DOHH2 (cell line): ENCODE measurements at regions not wholly inside any gene's neighbourhood (a gene's known extent, or its start where the extent isn't known, plus 50 kb on each side); places are given as distances from the start of the nearest gene placed in this dataset.

ENCODE experiments used
- H3F3A ChIP-seq: fragments of 200-600 bp; sonication (generic), shearing (Covaris generic); 2 replicates; pipeline ENCODE4 v1.6.0; 2016; ENCODE audit warnings: antibody characterized with exemption, mild to moderate bottlenecking; ENCODE audit not compliant: control insufficient read depth, insufficient read depth
- H3K27ac ChIP-seq: fragments of 200-600 bp; sonication (generic); 2 replicates; pipeline ENCODE4 v1.5.1; 2014; ENCODE audit warnings: low read depth, mild to moderate bottlenecking, low read length, moderate library complexity
- H3K27me3 ChIP-seq: fragments of 200-600 bp; sonication (generic); 2 replicates; pipeline ENCODE4 v1.6.1; 2014; ENCODE audit warnings: mild to moderate bottlenecking, low read length, mixed read lengths; ENCODE audit not compliant: control insufficient read depth
- H3K36me3 ChIP-seq: fragments of 200-600 bp; sonication (generic); 2 replicates; pipeline ENCODE4 v1.6.1; 2014; ENCODE audit warnings: mild to moderate bottlenecking, low read length, moderate library complexity, mixed read lengths; ENCODE audit not compliant: control insufficient read depth
- H3K4me1 ChIP-seq: fragments of 200-600 bp; sonication (generic); 2 replicates; pipeline ENCODE4 v1.6.1; 2014; ENCODE audit warnings: mild to moderate bottlenecking, low read length, mixed read lengths; ENCODE audit not compliant: control insufficient read depth
- H3K4me2 ChIP-seq: fragments of 200-600 bp; sonication (generic); 2 replicates; pipeline ENCODE4 v1.6.0; 2014; ENCODE audit warnings: mild to moderate bottlenecking, low read length, moderate library complexity
- H3K4me3 ChIP-seq: fragments of 200-600 bp; sonication (generic); 2 replicates; pipeline ENCODE4 v1.5.1; 2014; ENCODE audit warnings: mild to moderate bottlenecking, low read length, mixed read lengths
- H3K79me2 ChIP-seq: fragments of 200-600 bp; sonication (generic); 2 replicates; pipeline ENCODE4 v1.6.1; 2014; ENCODE audit warnings: mild to moderate bottlenecking, low read length, mixed read lengths; ENCODE audit not compliant: control insufficient read depth
- H3K9me2 ChIP-seq: fragments of 200-600 bp; sonication (generic); replicated peaks from 2 replicates; pipeline ENCODE4 v1.6.1; 2014; ENCODE audit warnings: mild to moderate bottlenecking, low read length, mixed read lengths; ENCODE audit not compliant: control insufficient read depth
- H3K9me3 ChIP-seq: fragments of 200-600 bp; sonication (generic); 2 replicates; pipeline ENCODE4 v1.6.1; 2014; ENCODE audit warnings: antibody characterized with exemption, low read length, mixed read lengths; ENCODE audit not compliant: control insufficient read depth, insufficient read depth
- H4K20me1 ChIP-seq: fragments of 200-600 bp; sonication (generic); 2 replicates; pipeline ENCODE4 v1.6.0; 2014; ENCODE audit warnings: low read depth, mild to moderate bottlenecking, antibody characterized with exemption, low read length, moderate library complexity; ENCODE audit not compliant: control insufficient read depth, insufficient read depth
- EZH2phosphoT487 ChIP-seq: fragments of 200-600 bp; sonication (generic); IDR thresholded peaks from 2 replicates; pipeline ENCODE4 v1.6.1; 2017; ENCODE audit warnings: borderline replicate concordance, mild to moderate bottlenecking, antibody characterized with exemption, low read length, moderate library complexity, mixed read lengths
- TF ChIP-seq, protein P1 (sequence below): fragments of 200-600 bp; sonication (generic); IDR thresholded peaks from one replicate; pipeline ENCODE4 v1.5.1; 2014; ENCODE audit warnings: antibody characterized with exemption, mild to moderate bottlenecking, low read depth, low read length; ENCODE audit not compliant: poor library complexity, severe bottlenecking

DNA sequence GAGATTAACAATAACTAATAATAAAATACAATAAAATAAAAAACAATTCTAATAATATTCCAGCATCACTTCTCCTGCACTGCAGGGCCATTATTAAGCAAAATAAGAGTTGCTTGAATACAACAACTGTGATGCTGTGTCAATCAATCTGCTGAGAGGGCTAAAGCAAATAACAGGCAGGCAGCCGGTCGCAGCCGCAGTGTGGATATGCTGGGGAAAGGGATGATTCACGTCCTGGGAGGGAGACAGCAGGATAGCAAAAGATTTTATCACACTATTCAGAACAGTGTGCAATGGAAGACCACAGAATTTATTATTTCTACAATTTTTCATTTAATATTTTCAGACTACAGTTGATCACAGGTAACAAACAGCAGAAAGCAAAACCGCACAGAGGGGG is 76.5 kb upstream of the SMARCAD1 start:
- H3K4me2 ChIP-seq, result no peak overlapping the region
- TF ChIP-seq, protein P1, sequence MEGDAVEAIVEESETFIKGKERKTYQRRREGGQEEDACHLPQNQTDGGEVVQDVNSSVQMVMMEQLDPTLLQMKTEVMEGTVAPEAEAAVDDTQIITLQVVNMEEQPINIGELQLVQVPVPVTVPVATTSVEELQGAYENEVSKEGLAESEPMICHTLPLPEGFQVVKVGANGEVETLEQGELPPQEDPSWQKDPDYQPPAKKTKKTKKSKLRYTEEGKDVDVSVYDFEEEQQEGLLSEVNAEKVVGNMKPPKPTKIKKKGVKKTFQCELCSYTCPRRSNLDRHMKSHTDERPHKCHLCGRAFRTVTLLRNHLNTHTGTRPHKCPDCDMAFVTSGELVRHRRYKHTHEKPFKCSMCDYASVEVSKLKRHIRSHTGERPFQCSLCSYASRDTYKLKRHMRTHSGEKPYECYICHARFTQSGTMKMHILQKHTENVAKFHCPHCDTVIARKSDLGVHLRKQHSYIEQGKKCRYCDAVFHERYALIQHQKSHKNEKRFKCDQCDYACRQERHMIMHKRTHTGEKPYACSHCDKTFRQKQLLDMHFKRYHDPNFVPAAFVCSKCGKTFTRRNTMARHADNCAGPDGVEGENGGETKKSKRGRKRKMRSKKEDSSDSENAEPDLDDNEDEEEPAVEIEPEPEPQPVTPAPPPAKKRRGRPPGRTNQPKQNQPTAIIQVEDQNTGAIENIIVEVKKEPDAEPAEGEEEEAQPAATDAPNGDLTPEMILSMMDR, result no peak
- TF ChIP-seq EZH2phosphoT487, result no peak
- no peak overlapping the region for H3K27ac ChIP-seq
- H4K20me1 ChIP-seq, result no peaks in the 10 kb centered on the region
- no peaks in the 10 kb centered on the region for H3K9me2 ChIP-seq
- no peaks in the 10 kb centered on the region for H3K27me3 ChIP-seq
- H3K79me2 ChIP-seq, result no peaks in the 10 kb centered on the region
- H3F3A ChIP-seq, result no peaks in the 10 kb centered on the region
- H3K9me3 ChIP-seq, result no peaks in the 10 kb centered on the region
- no peaks in the 10 kb centered on the region for H3K4me1 ChIP-seq
- no peak overlapping the region for H3K4me3 ChIP-seq
- H3K36me3 ChIP-seq, result no peaks in the 10 kb centered on the region

DNA sequence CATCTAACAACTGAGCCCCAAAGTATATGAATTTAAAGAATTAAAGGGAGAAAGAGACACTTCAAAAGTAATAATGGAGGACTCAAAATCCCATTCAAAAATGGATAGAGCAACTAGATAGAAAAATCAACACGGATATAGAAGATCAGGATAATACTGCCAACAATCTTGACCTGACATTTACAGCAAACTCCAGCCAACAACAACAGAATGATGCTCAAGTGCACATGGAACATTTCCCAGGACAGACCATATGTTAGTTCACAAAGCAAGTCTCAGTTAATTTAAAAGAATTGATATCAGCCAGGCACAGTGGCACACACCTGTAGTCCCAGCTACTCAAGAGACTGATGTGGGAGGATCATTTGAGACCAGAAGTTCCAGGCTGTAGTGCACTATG is 72.0 kb upstream of the SMARCAD1 start:
- Histone ChIP-seq H3K79me2 (no peaks in the 10 kb centered on the region), H3K9me2 (no peaks in the 10 kb centered on the region), H3K27ac (no peak overlapping the region), H3K4me3 (no peak overlapping the region), H3K36me3 (no peaks in the 10 kb centered on the region), H3K4me2 (no peak overlapping the region), H4K20me1 (no peaks in the 10 kb centered on the region), H3K4me1 (no peaks in the 10 kb centered on the region), H3K9me3 (no peaks in the 10 kb centered on the region), H3K27me3 (no peaks in the 10 kb centered on the region), H3F3A (no peaks in the 10 kb centered on the region)
- TF ChIP-seq, protein P1, result no peak
- TF ChIP-seq EZH2phosphoT487, result no peak

DNA sequence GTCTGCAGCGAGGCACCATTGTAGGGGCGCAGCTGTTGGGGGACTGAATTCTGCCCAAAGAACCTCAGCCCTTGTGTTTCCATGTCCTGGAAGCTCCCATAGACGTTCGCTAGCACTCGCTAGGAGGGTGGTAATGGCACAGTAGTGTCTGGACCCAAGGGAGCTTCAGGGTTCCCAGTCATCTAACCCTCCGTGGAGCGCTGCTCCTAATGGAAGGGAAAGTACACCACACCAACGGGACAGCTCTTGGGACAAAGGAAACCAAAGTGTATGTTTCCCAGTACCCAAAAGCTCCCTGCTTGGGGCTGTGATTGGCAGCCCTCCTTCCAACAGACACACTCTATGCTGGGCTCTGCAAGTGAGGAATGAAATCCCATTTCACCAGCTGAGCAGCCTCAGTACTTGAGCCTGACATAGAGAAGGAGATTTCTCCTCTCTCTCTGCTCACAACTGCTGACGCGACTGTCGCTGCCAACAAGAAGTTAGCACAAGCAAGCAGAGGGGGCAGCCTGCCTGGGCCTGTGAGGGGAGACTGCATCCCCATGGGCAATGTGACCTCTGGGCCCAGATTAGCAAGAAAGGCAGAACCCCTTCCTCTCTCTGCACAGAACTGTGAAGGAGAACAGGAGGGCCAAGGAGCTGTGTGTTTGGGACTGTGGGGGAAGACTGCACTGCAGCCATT is 67.6 kb upstream of the SMARCAD1 start:
- no peaks in the 10 kb centered on the region for H3K9me3 ChIP-seq
- no peak for TF ChIP-seq EZH2phosphoT487
- TF ChIP-seq, protein P1, result no peak
- no peaks in the 10 kb centered on the region for H3K9me2 ChIP-seq
- H3F3A ChIP-seq, result no peaks in the 10 kb centered on the region
- no peak overlapping the region for H3K27ac ChIP-seq
- no peaks in the 10 kb centered on the region for H3K79me2 ChIP-seq
- no peaks in the 10 kb centered on the region for H3K4me1 ChIP-seq
- H4K20me1 ChIP-seq, result no peaks in the 10 kb centered on the region
- no peaks in the 10 kb centered on the region for H3K27me3 ChIP-seq
- no peaks in the 10 kb centered on the region for H3K36me3 ChIP-seq
- H3K4me2 ChIP-seq, result no peak overlapping the region
- H3K4me3 ChIP-seq, result no peak overlapping the region
